Breast epithelium (tissue), 3 donors: ENCODE measurements at regions not wholly inside any gene's neighbourhood (a gene's known extent, or its start where the extent isn't known, plus 50 kb on each side); places are given as distances from the start of the nearest gene placed in this dataset.

ENCODE experiments used
- CTCF ChIP-seq, 3 donors: fragments of 450-650 bp; IDR thresholded peaks; one replicate each; pipeline ENCODE4 v1.5.1; 2016 to 2017; ENCODE audit warnings: antibody characterized with exemption in 3 of 3, mild to moderate bottlenecking in 3 of 3, moderate library complexity in 3 of 3
- POLR2A ChIP-seq: fragments of 450-650 bp; IDR thresholded peaks from one replicate; pipeline ENCODE4 v1.6.1; 2016; ENCODE audit warnings: antibody characterized with exemption, mild to moderate bottlenecking, moderate library complexity
- POLR2AphosphoS5 ChIP-seq, 3 donors: sonication (generic); formaldehyde crosslinking; IDR thresholded peaks; one replicate each; pipeline ENCODE4 v1.6.1; 2017; ENCODE audit warnings: antibody characterized with exemption in 3 of 3

GRCh38 chr2:12027136-12027535 is 280.7 kb downstream of the LPIN1 start:
- TF ChIP-seq CTCF (IDR thresholded peaks at IDR 0.05): no peak
- no peak for TF ChIP-seq POLR2A
- TF ChIP-seq POLR2AphosphoS5 (IDR thresholded peaks at IDR 0.05): no peak
